Neural progenitor cell (in vitro differentiated cells): ENCODE measurements at regions not wholly inside any gene's neighbourhood (a gene's known extent, or its start where the extent isn't known, plus 50 kb on each side); places are given as distances from the start of the nearest gene placed in this dataset.

Source experiments
- DNase-seq: peaks from one replicate; pipeline ENCODE4 v3.0.0-alpha.2; 2016; ENCODE audit warnings: low spot score
- H2AFZ ChIP-seq: fragments of 200-600 bp; sonication (generic); replicated peaks from 2 replicates; pipeline ENCODE4 v1.6.1; 2016; ENCODE audit warnings: antibody characterized with exemption
- H3F3A ChIP-seq: fragments of 200-600 bp; sonication (generic); 2 replicates; pipeline ENCODE4 v1.6.1; 2016; ENCODE audit warnings: antibody characterized with exemption, low read depth
- H3K27ac ChIP-seq: fragments of 200-600 bp; sonication (generic); 2 replicates; pipeline ENCODE4 v1.5.1; 2016; ENCODE audit warnings: mild to moderate bottlenecking
- H3K27me3 ChIP-seq: fragments of 200-600 bp; sonication (generic); 2 replicates; pipeline ENCODE4 v1.6.1; 2016; ENCODE audit warnings: mild to moderate bottlenecking, moderate library complexity
- H3K36me3 ChIP-seq: fragments of 200-600 bp; sonication (generic); 2 replicates; pipeline ENCODE4 v1.5.1; 2016
- H3K4me1 ChIP-seq: fragments of 200-600 bp; sonication (generic); 2 replicates; pipeline ENCODE4 v1.6.1; 2016; ENCODE audit warnings: mixed run types
- H3K4me2 ChIP-seq: fragments of 200-600 bp; sonication (generic); 2 replicates; pipeline ENCODE4 v1.6.1; 2016
- H3K4me3 ChIP-seq: fragments of 200-600 bp; sonication (generic); 2 replicates; pipeline ENCODE4 v1.5.1; 2016
- H3K79me2 ChIP-seq: fragments of 200-600 bp; sonication (generic); 2 replicates; pipeline ENCODE4 v1.6.1; 2016; ENCODE audit warnings: low read depth
- H3K9ac ChIP-seq: fragments of 200-600 bp; sonication (generic); 2 replicates; pipeline ENCODE4 v1.6.1; 2016
- H3K9me3 ChIP-seq: fragments of 200-600 bp; sonication (generic); 2 replicates; pipeline ENCODE4 v1.5.1; 2016; ENCODE audit warnings: low read depth
- H4K20me1 ChIP-seq: fragments of 200-600 bp; sonication (generic); 2 replicates; pipeline ENCODE4 v1.6.1; 2016; ENCODE audit warnings: low read depth
- H3K27ac Mint-ChIP-seq: 3 replicates; pipeline ENCODE4 v1.8.0; 2021; ENCODE audit warnings: mixed read lengths
- H3K27me3 Mint-ChIP-seq: 2 replicates; pipeline ENCODE4 v1.8.0; 2022; ENCODE audit warnings: low read depth, mild to moderate bottlenecking, inconsistent platforms, moderate library complexity, mixed read lengths; ENCODE audit not compliant: insufficient read depth
- H3K36me3 Mint-ChIP-seq: 3 replicates; pipeline ENCODE4 v1.8.0; 2021; ENCODE audit warnings: mixed read lengths
- H3K4me1 Mint-ChIP-seq: 3 replicates; pipeline ENCODE4 v1.8.0; 2021; ENCODE audit warnings: mixed read lengths
- H3K4me3 Mint-ChIP-seq: 3 replicates; pipeline ENCODE4 v1.8.0; 2021; ENCODE audit warnings: mild to moderate bottlenecking, moderate library complexity, mixed read lengths
- H3K9me3 Mint-ChIP-seq: 3 replicates; pipeline ENCODE4 v1.8.0; 2020; ENCODE audit warnings: mixed read lengths
- EZH2 ChIP-seq: fragments of 200-600 bp; sonication (generic); IDR thresholded peaks from 2 replicates; pipeline ENCODE4 v1.6.1; 2017; ENCODE audit warnings: antibody characterized with exemption, mild to moderate bottlenecking, moderate library complexity
- EZH2phosphoT487 ChIP-seq: fragments of 200-600 bp; sonication (generic); IDR thresholded peaks from 2 replicates; pipeline ENCODE4 v1.6.1; 2017; ENCODE audit warnings: antibody characterized with exemption
- TF ChIP-seq, protein P1 (sequence below): fragments of 200-600 bp; sonication (generic); IDR thresholded peaks from 2 replicates; pipeline ENCODE4 v1.5.1; 2017; ENCODE audit warnings: antibody characterized with exemption, mild to moderate bottlenecking

GRCh38 chr3:110956081-110956480, 115.5 kb upstream of the NECTIN3 start:
- H3K9me3 Mint-ChIP-seq, result peaks cover 6% of the 10 kb centered on the region
- H3K27ac Mint-ChIP-seq, result no peak overlapping the region
- H3K4me3 Mint-ChIP-seq, result no peak overlapping the region
- no peaks in the 10 kb centered on the region for H3F3A ChIP-seq
- no peak overlapping the region for H3K4me2 ChIP-seq
- TF ChIP-seq, protein P1, sequence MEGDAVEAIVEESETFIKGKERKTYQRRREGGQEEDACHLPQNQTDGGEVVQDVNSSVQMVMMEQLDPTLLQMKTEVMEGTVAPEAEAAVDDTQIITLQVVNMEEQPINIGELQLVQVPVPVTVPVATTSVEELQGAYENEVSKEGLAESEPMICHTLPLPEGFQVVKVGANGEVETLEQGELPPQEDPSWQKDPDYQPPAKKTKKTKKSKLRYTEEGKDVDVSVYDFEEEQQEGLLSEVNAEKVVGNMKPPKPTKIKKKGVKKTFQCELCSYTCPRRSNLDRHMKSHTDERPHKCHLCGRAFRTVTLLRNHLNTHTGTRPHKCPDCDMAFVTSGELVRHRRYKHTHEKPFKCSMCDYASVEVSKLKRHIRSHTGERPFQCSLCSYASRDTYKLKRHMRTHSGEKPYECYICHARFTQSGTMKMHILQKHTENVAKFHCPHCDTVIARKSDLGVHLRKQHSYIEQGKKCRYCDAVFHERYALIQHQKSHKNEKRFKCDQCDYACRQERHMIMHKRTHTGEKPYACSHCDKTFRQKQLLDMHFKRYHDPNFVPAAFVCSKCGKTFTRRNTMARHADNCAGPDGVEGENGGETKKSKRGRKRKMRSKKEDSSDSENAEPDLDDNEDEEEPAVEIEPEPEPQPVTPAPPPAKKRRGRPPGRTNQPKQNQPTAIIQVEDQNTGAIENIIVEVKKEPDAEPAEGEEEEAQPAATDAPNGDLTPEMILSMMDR, result no peak
- TF ChIP-seq EZH2, result no peak
- no peak for TF ChIP-seq EZH2phosphoT487
- H2AFZ ChIP-seq, result no peak overlapping the region
- no peak overlapping the region for H3K4me3 ChIP-seq
- no peaks in the 10 kb centered on the region for H3K4me1 ChIP-seq
- no peaks in the 10 kb centered on the region for H3K36me3 Mint-ChIP-seq
- no peak for DNase-seq
- no peaks in the 10 kb centered on the region for H4K20me1 ChIP-seq
- H3K27ac ChIP-seq, result no peak overlapping the region
- H3K27me3 Mint-ChIP-seq, result no peaks in the 10 kb centered on the region
- no peaks in the 10 kb centered on the region for H3K4me1 Mint-ChIP-seq
- H3K9ac ChIP-seq, result no peak overlapping the region
- H3K27me3 ChIP-seq, result no peaks in the 10 kb centered on the region
- H3K36me3 ChIP-seq, result no peaks in the 10 kb centered on the region
- H3K79me2 ChIP-seq, result peaks cover 84% of the 10 kb centered on the region
- no peaks in the 10 kb centered on the region for H3K9me3 ChIP-seq

- Histone ChIP-seq H3K27me3 (no peaks in the 10 kb centered on the region), H2AFZ (no peak overlapping the region), H3K9ac (no peak overlapping the region), H3K27ac (no peak overlapping the region), H3K4me2 (no peak overlapping the region), H3K4me1 (no peaks in the 10 kb centered on the region), H3K9me3 (no peaks in the 10 kb centered on the region), H3K4me3 (no peak overlapping the region), H3K79me2 (peaks cover 86% of the 10 kb centered on the region), H4K20me1 (no peaks in the 10 kb centered on the region), H3K36me3 (no peaks in the 10 kb centered on the region), H3F3A (no peaks in the 10 kb centered on the region)
- Mint-ChIP-seq H3K27me3 (no peaks in the 10 kb centered on the region), H3K27ac (no peak overlapping the region), H3K36me3 (no peaks in the 10 kb centered on the region), H3K9me3 (peaks cover 7% of the 10 kb centered on the region), H3K4me3 (no peak overlapping the region), H3K4me1 (no peaks in the 10 kb centered on the region)
- no peak for DNase-seq
- TF ChIP-seq EZH2phosphoT487 (no peak), EZH2 (no peak)
- TF ChIP-seq, protein P1, result no peak
These were observed 114.2 kb upstream of the NECTIN3 start for GRCh38 chr3:110957247-110958025.

GRCh38 chr3:110958313-110959147, 113.1 kb upstream of the NECTIN3 start:
- no peaks in the 10 kb centered on the region for H3K9me3 ChIP-seq
- H3K36me3 Mint-ChIP-seq, result no peaks in the 10 kb centered on the region
- no peaks in the 10 kb centered on the region for H3K27me3 Mint-ChIP-seq
- H2AFZ ChIP-seq, result no peak overlapping the region
- H3K36me3 ChIP-seq, result no peaks in the 10 kb centered on the region
- H3K79me2 ChIP-seq, result peaks cover 86% of the 10 kb centered on the region
- no peaks in the 10 kb centered on the region for H3K27me3 ChIP-seq
- DNase-seq, result no peak
- no peak overlapping the region for H3K27ac Mint-ChIP-seq
- H3K9ac ChIP-seq, result no peak overlapping the region
- H4K20me1 ChIP-seq, result no peaks in the 10 kb centered on the region
- H3K27ac ChIP-seq, result no peak overlapping the region
- no peak overlapping the region for H3K4me3 Mint-ChIP-seq
- H3K4me2 ChIP-seq, result no peak overlapping the region
- H3F3A ChIP-seq, result no peaks in the 10 kb centered on the region
- H3K4me3 ChIP-seq, result no peak overlapping the region
- TF ChIP-seq, protein P1, result no peak
- TF ChIP-seq EZH2phosphoT487 (no peak), EZH2 (no peak)
- H3K4me1 Mint-ChIP-seq, result no peaks in the 10 kb centered on the region
- no peaks in the 10 kb centered on the region for H3K4me1 ChIP-seq
- H3K9me3 Mint-ChIP-seq, result peaks cover 4% of the 10 kb centered on the region
